Breast epithelium (tissue), 3 donors: ENCODE measurements at regions not wholly inside any gene's neighbourhood (a gene's known extent, or its start where the extent isn't known, plus 50 kb on each side); places are given as distances from the start of the nearest gene placed in this dataset.

Experiments
- CTCF ChIP-seq, 3 donors: fragments of 450-650 bp; IDR thresholded peaks; one replicate each; pipeline ENCODE4 v1.5.1; 2016 to 2017; ENCODE audit warnings: antibody characterized with exemption in 3 of 3, mild to moderate bottlenecking in 3 of 3, moderate library complexity in 3 of 3
- POLR2A ChIP-seq: fragments of 450-650 bp; IDR thresholded peaks from one replicate; pipeline ENCODE4 v1.6.1; 2016; ENCODE audit warnings: antibody characterized with exemption, mild to moderate bottlenecking, moderate library complexity

- TF ChIP-seq POLR2A, result no peak
- TF ChIP-seq CTCF (IDR thresholded peaks at IDR 0.05), result no peak
These were observed 222.5 kb upstream of the CACNA2D1 start for GRCh38 chr7:82665966-82666507.
